HG03439 (cell line): ENCODE measurements at regions not wholly inside any gene's neighbourhood (a gene's known extent, or its start where the extent isn't known, plus 50 kb on each side); places are given as distances from the start of the nearest gene placed in this dataset.

Source experiments
- ATAC-seq: cut with Tn5 transposase; IDR thresholded peaks from one replicate; pipeline ENCODE4 v1.9.1; 2021; ENCODE audit warnings: mild to moderate bottlenecking, moderate library complexity; ENCODE audit not compliant: unreplicated experiment

GRCh38 chr16:73505577-73505976 lies 457.6 kb upstream of the ZFHX3 start:
- ATAC-seq = no peak

GRCh38 chr16:73504591-73505575 lies 457.0 kb upstream of the ZFHX3 start:
- ATAC-seq = no peak

- no peak for ATAC-seq
These were observed 455.2 kb upstream of the ZFHX3 start for GRCh38 chr16:73503093-73503492.

- ATAC-seq = no peak
These were observed 451.3 kb upstream of the ZFHX3 start for GRCh38 chr16:73499276-73499675.

GRCh38 chr16:73485880-73486279 lies 438.0 kb upstream of the ZFHX3 start:
- no peak for ATAC-seq

- ATAC-seq = no peak
These were observed 436.2 kb upstream of the ZFHX3 start for GRCh38 chr16:73483934-73484711.

GRCh38 chr16:73483076-73483791 lies 435.3 kb upstream of the ZFHX3 start:
- no peak for ATAC-seq

GRCh38 chr16:73482310-73482709 lies 434.4 kb upstream of the ZFHX3 start:
- no peak for ATAC-seq

- no peak for ATAC-seq
These were observed 432.5 kb upstream of the ZFHX3 start for GRCh38 chr16:73480381-73480780.

- no peak for ATAC-seq
These were observed 425.8 kb upstream of the ZFHX3 start for GRCh38 chr16:73473713-73474112.

GRCh38 chr16:73464834-73465233 lies 416.9 kb upstream of the ZFHX3 start:
- no peak for ATAC-seq

GRCh38 chr16:73459586-73459985 lies 411.7 kb upstream of the ZFHX3 start:
- no peak for ATAC-seq

GRCh38 chr16:73457851-73458250 lies 409.9 kb upstream of the ZFHX3 start:
- no peak for ATAC-seq

- no peak for ATAC-seq
These were observed 401.0 kb upstream of the ZFHX3 start for GRCh38 chr16:73448970-73449369.

- no peak for ATAC-seq
These were observed 399.9 kb upstream of the ZFHX3 start for GRCh38 chr16:73447846-73448245.

- no peak for ATAC-seq
These were observed 386.7 kb upstream of the ZFHX3 start for GRCh38 chr16:73434621-73435020.

GRCh38 chr16:73433731-73434307 lies 385.9 kb upstream of the ZFHX3 start:
- no peak for ATAC-seq

- ATAC-seq = no peak
These were observed 385.2 kb upstream of the ZFHX3 start for GRCh38 chr16:73432850-73433730.

GRCh38 chr16:73430138-73430537 lies 382.2 kb upstream of the ZFHX3 start:
- no peak for ATAC-seq

- no peak for ATAC-seq
These were observed 380.2 kb upstream of the ZFHX3 start for GRCh38 chr16:73428121-73428520.
